Pancreas (tissue), 10 donors: ENCODE measurements at regions not wholly inside any gene's neighbourhood (a gene's known extent, or its start where the extent isn't known, plus 50 kb on each side); places are given as distances from the start of the nearest gene placed in this dataset.

Experiments used
- ATAC-seq, 4 donors: fragments of 200-7000 bp; cut with Tn5 transposase; one replicate each; pipeline versions ENCODE4 v1.8.0 to v1.9.1; 2020; ENCODE audit warnings: mild to moderate bottlenecking in 4 of 4, moderate library complexity in 4 of 4
- DNase-seq, 6 donors: peaks; one replicate each; pipeline ENCODE4 v3.0.0-alpha.2; 2020
- FAIRE-seq: peaks from 2 replicates; lab custom pipeline; 2012; peaks lifted over from hg19 to GRCh38; lab: Jason Lieb, UNC
- H3K27ac ChIP-seq, 4 donors: fragments of 200-600 bp; sonication (generic); 1 replicate in 3 of 4; 2 replicates in 1 of 4; pipeline versions ENCODE4 v1.5.0 to v1.8.0; 2020
- H3K27me3 ChIP-seq, 4 donors: fragments of 200-600 bp; one replicate each; pipeline ENCODE4 v1.8.0; 2021
- H3K36me3 ChIP-seq, 3 donors: fragments of 200-600 bp; sonication (generic) in 1 of 3; one replicate each; pipeline versions ENCODE4 v1.5.0 to v1.8.0; 2020 to 2021
- H3K4me1 ChIP-seq, 3 donors: fragments of 200-600 bp; one replicate each; pipeline ENCODE4 v1.8.0; 2021
- H3K4me3 ChIP-seq, 4 donors: fragments of 200-600 bp; sonication (generic) in 2 of 4; one replicate each; pipeline versions ENCODE4 v1.5.0 to v1.8.0; 2020 to 2021
- H3K9me3 ChIP-seq, 4 donors: fragments of 200-600 bp; one replicate each; pipeline ENCODE4 v1.8.0; 2021
- WGBS, 2 donors: extraction: QIAGEN DNeasy Blood & Tissue Kit; methylation state at CpG; one replicate each; pipeline ENCODE4 v1.1.7; 2013; 5-methylcytosine and 5-hydroxymethylcytosine counted together
- intact Hi-C, 3 donors: fragments of 100-400 bp; cut with DNase I; formaldehyde crosslinking; loops; one replicate each; pipeline versions ENCODE4 v1.11.1 to v1.14.2; 2022
- TF ChIP-seq, protein P1 (sequence below), 4 donors: fragments of 200-600 bp; sonication (generic) in 3 of 4; IDR thresholded peaks; one replicate each; pipeline versions ENCODE4 v1.5.0 to v1.8.0; 2021; ENCODE audit warnings: antibody characterized with exemption in 4 of 4
- donor health status: healthy with polysubstance abuse.
- donor health status: DM: no; HTN: no; CAD: no; lungs with moderate emphysema.
- donor health status: DM: no; HTN: no; CAD: no.
- donor health status: control.
- donor health status: control.
- donor health status: Bipolar disorder and iron deficiency.
- donor health status: DM: yes; HTN: yes; CAD: no.
- donor health status: DM: no; HTN: no; CAD: no.
- donor health status: DM: no; HTN: no; CAD: no.
- donor health status: DM: yes; HTN: yes; CAD: no.

DNA sequence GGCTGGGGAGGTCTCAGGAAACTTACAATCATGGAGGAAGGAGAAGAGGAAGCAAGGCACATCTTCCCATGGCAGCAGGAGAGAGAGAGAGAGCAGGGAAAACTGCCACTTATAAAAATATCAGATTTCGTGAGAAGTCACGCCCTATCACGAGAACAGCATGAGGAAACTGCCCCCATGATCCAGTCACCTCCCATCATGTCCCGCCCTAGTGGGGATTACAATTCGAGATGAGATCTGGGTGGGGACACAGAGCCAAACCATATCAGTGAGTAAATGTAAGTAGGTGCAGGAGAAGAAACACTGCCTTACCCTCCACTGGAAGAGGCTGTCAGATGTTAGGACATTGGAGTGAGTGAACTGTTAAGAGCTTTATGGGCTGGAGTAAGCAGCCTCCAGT lies 270.4 kb downstream of the TFAP2C start:
- no peak for FAIRE-seq

DNA sequence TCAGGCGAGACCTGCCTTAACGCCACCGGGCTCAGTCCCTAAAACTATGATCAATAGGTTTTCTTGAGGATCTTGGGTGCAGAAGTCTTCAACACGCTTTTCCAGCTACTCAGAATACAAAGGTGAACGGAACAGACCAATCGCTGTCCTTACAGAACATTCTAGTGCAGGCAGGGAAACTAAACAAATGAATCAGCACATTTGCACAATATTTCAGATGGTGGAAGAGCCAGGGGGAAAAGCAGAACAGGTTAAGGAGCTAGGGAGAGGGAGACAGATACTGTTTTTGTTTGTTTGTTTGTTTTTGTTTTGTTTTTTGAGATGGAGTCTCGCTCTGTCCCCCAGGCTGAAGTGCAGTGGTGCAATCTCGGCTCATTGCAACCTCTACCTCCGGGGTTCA lies 271.1 kb downstream of the TFAP2C start:
- no peak for FAIRE-seq

More for the DNA sequence above, 270.4 kb downstream of the TFAP2C start:
- Histone ChIP-seq H3K4me3 (no peak overlapping the region), H3K36me3 (no peaks in the 10 kb centered on the region), H3K27me3 (no peaks in the 10 kb centered on the region), H3K9me3 (no peaks in the 10 kb centered on the region), H3K27ac (no peak overlapping the region), H3K4me1 (no peaks in the 10 kb centered on the region)
- TF ChIP-seq, protein P1, sequence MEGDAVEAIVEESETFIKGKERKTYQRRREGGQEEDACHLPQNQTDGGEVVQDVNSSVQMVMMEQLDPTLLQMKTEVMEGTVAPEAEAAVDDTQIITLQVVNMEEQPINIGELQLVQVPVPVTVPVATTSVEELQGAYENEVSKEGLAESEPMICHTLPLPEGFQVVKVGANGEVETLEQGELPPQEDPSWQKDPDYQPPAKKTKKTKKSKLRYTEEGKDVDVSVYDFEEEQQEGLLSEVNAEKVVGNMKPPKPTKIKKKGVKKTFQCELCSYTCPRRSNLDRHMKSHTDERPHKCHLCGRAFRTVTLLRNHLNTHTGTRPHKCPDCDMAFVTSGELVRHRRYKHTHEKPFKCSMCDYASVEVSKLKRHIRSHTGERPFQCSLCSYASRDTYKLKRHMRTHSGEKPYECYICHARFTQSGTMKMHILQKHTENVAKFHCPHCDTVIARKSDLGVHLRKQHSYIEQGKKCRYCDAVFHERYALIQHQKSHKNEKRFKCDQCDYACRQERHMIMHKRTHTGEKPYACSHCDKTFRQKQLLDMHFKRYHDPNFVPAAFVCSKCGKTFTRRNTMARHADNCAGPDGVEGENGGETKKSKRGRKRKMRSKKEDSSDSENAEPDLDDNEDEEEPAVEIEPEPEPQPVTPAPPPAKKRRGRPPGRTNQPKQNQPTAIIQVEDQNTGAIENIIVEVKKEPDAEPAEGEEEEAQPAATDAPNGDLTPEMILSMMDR (IDR thresholded peaks at IDR 0.05) = no peak
- DNase-seq = no peak
- 62 to 75% methylated on average over 5 of the region's 5 CpGs for WGBS, 2 donors
- intact Hi-C loops = no loop called here
- ATAC-seq = no peak

DNA sequence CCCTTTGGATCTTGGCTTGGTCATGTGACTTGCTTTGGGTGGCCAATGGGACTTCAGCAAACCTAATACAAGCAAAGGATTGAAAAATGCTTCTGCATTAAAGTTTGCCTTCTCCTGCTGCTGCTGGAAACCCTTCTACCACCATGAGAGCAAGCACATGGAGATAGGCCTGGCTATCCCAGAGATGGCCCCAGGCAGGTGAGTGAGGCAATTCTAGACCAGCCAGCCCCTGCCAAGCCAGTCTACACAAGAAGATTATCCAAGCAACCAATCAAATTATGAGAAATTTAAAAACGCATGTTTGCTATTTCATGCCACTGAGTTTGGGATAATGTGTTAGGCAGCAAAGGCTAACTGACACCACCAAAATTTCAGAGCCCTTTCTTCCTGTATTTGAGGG lies 274.3 kb downstream of the TFAP2C start:
- Histone ChIP-seq H3K27ac (no peak overlapping the region), H3K4me3 (no peak overlapping the region), H3K36me3 (no peaks in the 10 kb centered on the region), H3K4me1 (no peaks in the 10 kb centered on the region), H3K9me3 (no peaks in the 10 kb centered on the region), H3K27me3 (no peaks in the 10 kb centered on the region)
- intact Hi-C loops = no loop called here
- TF ChIP-seq, protein P1 (IDR thresholded peaks at IDR 0.05) = no peak
- 0 to 38% methylated on average over 1 of the region's 1 CpG for WGBS, 2 donors
- ATAC-seq (no peak), FAIRE-seq (no peak), DNase-seq (no peak)

More for the DNA sequence above, 271.1 kb downstream of the TFAP2C start:
- H3K36me3 ChIP-seq = no peaks in the 10 kb centered on the region
- ATAC-seq = no peak
- no peaks in the 10 kb centered on the region for H3K27me3 ChIP-seq
- H3K4me3 ChIP-seq = no peak overlapping the region
- intact Hi-C loops = no loop called here
- 71 to 78% methylated on average over 9 of the region's 9 CpGs for WGBS, 2 donors
- no peak overlapping the region for H3K27ac ChIP-seq
- H3K9me3 ChIP-seq = no peaks in the 10 kb centered on the region
- TF ChIP-seq, protein P1 (IDR thresholded peaks at IDR 0.05) = no peak
- no peaks in the 10 kb centered on the region for H3K4me1 ChIP-seq
- DNase-seq = no peak

DNA sequence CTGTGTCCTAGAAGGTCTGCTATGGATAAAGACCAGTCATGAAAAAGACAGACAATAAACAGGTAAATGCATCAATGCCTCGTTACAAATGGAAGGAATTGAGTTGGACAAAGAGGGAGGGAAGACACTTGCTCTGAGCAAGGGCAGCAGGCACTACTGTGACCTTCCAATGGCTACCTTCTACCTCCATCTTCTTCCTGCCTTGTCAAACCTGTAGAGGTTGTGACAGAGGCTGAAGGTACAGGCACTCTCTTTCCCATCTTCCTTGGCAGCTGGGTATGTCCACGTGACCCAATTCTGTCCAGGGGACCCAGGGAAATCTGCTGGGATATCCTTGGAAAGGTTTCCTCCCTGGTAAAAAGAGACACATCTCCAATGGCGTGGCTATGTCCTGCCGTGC lies 274.8 kb downstream of the TFAP2C start:
- Histone ChIP-seq H3K36me3 (no peaks in the 10 kb centered on the region), H3K4me3 (no peak overlapping the region), H3K27me3 (no peaks in the 10 kb centered on the region), H3K9me3 (no peaks in the 10 kb centered on the region), H3K27ac (no peak overlapping the region), H3K4me1 (no peaks in the 10 kb centered on the region)
- TF ChIP-seq, protein P1 (IDR thresholded peaks at IDR 0.05) = no peak
- FAIRE-seq (no peak), ATAC-seq (no peak), DNase-seq (no peak)
- 70 to 74% methylated on average over 4 of the region's 4 CpGs for WGBS, 2 donors
- intact Hi-C loops = no loop called here

DNA sequence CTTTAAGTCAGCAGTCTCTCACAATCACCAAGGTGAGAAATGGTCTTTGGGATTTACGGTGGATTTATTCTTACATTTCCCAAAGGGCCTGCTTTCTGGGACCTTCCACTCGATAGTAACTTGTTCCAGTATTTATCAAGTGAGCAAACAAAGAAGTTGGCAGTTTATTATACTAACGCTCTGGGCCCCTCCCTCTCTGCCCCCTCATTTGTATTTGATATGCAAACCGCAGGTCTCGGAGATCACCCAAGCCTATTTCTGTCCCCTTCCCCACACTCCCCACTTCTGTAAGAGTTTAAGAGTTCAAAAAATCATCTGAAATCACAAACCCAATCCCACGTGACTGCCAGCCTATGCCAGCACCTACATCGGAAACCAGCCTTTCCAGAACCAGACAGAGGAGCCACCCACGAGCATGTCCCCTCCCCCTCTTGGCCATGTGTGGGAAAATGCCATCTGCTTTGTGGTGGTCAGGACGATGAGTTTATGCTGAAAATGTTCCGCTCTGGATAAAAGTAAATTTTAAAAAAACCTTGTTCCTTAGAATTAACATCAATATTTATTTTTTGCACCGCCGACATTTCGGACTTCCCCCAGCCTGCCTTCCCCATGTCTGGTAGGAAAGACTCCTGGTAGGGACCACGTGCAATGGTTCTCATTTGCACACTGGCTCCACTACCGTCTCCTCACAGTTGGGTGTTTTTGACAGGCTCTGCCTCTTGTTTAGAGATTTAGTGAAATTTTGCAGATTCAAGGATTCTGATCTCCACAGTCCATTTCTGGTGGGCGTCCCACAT lies 281.0 kb downstream of the TFAP2C start:
- FAIRE-seq (no peak), ATAC-seq (peak; percentile 84 to 89 (median 88)), DNase-seq (peak; percentile 69 to 91 (median 86))
- WGBS, 2 donors = 14 to 15% methylated on average over 16 of the region's 16 CpGs
- Histone ChIP-seq H3K4me3 (no peak overlapping the region), H3K27ac (peak overlapping the region; percentile 76 to 96 (median 86)), H3K9me3 (no peaks in the 10 kb centered on the region), H3K4me1 (peaks cover 14 to 20% (median 14%) of the 10 kb centered on the region in 3 donors), H3K36me3 (no peaks in the 10 kb centered on the region), H3K27me3 (no peaks in the 10 kb centered on the region)
- TF ChIP-seq, protein P1 (IDR thresholded peaks at IDR 0.05) = no peak
- intact Hi-C loops = no loop called here
